Thoracic aorta (tissue), 2 donors: ENCODE measurements at regions not wholly inside any gene's neighbourhood (a gene's known extent, or its start where the extent isn't known, plus 50 kb on each side); places are given as distances from the start of the nearest gene placed in this dataset.

Experiments used
- ATAC-seq: fragments of 150-250 bp; one replicate; pipeline ENCODE4 v1.8.0; 2017; ENCODE audit warnings: low read depth; ENCODE audit not compliant: insufficient number of reproducible peaks, low FRiP score
- DNase-seq: peaks from one replicate; pipeline ENCODE4 v3.0.0-alpha.2; 2020; ENCODE audit warnings: low spot score
- H3K27ac ChIP-seq, 2 donors: fragments of 200-600 bp; sonication (generic); 1 replicate in 1 of 2; 2 replicates in 1 of 2; pipeline ENCODE4 v1.5.1; 2016; ENCODE audit warnings: mild to moderate bottlenecking in 2 of 2, moderate library complexity in 2 of 2
- H3K27me3 ChIP-seq: fragments of 200-600 bp; sonication (generic); replicated peaks from 2 replicates; pipeline ENCODE4 v1.6.0; 2016; ENCODE audit warnings: mild to moderate bottlenecking; ENCODE audit not compliant: insufficient read depth
- H3K36me3 ChIP-seq: fragments of 200-600 bp; sonication (generic); one replicate; pipeline ENCODE4 v1.5.1; 2016
- H3K4me1 ChIP-seq, 2 donors: fragments of 200-600 bp; sonication (generic); 1 replicate in 1 of 2; 2 replicates in 1 of 2; pipeline versions ENCODE4 v1.5.1 to v1.6.0; 2016; ENCODE audit warnings: low read depth in 2 of 2, mild to moderate bottlenecking in 1 of 2; ENCODE audit not compliant: control insufficient read depth in 1 of 2
- H3K4me3 ChIP-seq: fragments of 200-600 bp; sonication (generic); 2 replicates; pipeline ENCODE4 v1.5.1; 2016; ENCODE audit warnings: mild to moderate bottlenecking
- H3K9me3 ChIP-seq: fragments of 200-600 bp; sonication (generic); 2 replicates; pipeline ENCODE4 v1.5.1; 2016
- TF ChIP-seq, protein P1 (sequence below): fragments of 200-600 bp; sonication (generic); IDR thresholded peaks from one replicate; pipeline ENCODE4 v1.5.1; 2019; ENCODE audit warnings: antibody characterized with exemption

DNA sequence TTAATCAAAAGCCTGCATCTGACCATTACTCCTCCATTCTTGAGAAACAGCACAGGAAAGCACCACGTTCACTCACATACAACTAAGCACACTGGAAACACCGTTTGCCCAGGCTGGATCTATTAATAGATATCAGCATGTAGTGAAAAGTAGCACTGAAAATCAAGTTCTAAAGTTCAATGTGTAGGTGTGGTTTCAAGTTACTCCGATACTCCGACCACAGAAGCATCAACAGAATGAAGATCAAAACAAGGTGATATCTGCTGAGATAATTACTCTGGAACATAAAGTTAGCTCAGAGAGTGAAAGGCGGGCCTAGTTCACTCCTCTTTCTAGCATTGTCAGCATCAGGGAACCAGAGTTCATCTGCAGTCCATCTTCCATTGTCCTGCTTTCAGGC, 1367.4 kb upstream of the ACVR2A start:
- no peaks in the 10 kb centered on the region for H3K9me3 ChIP-seq
- H3K4me1 ChIP-seq, result no peaks in the 10 kb centered on the region
- no peak overlapping the region for H3K4me3 ChIP-seq
- TF ChIP-seq, protein P1, sequence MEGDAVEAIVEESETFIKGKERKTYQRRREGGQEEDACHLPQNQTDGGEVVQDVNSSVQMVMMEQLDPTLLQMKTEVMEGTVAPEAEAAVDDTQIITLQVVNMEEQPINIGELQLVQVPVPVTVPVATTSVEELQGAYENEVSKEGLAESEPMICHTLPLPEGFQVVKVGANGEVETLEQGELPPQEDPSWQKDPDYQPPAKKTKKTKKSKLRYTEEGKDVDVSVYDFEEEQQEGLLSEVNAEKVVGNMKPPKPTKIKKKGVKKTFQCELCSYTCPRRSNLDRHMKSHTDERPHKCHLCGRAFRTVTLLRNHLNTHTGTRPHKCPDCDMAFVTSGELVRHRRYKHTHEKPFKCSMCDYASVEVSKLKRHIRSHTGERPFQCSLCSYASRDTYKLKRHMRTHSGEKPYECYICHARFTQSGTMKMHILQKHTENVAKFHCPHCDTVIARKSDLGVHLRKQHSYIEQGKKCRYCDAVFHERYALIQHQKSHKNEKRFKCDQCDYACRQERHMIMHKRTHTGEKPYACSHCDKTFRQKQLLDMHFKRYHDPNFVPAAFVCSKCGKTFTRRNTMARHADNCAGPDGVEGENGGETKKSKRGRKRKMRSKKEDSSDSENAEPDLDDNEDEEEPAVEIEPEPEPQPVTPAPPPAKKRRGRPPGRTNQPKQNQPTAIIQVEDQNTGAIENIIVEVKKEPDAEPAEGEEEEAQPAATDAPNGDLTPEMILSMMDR, result no peak
- H3K27ac ChIP-seq, result no peak overlapping the region
- no peak for DNase-seq
- no peaks in the 10 kb centered on the region for H3K27me3 ChIP-seq
- no peak for ATAC-seq
- no peaks in the 10 kb centered on the region for H3K36me3 ChIP-seq

DNA sequence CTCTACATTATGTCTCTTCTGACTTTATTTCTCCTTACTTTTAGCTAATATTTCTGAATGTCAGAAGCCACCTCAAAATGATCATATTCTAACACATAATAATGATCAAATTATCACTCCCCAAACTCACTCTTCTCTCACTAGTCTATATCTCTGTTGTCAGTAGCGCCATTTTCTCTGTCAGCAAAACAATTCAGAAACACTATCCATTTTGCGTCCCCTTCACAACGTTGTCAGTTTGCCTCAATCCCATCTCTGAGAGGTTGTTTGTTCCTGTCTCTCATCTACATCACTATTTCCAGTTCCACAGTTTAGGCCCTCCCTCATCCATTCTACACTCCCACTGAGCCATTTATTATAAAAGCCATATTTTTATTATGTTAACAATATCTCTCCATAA, 1376.3 kb upstream of the ACVR2A start:
- ATAC-seq (no peak), DNase-seq (no peak)
- Histone ChIP-seq H3K4me3 (no peak overlapping the region), H3K36me3 (no peaks in the 10 kb centered on the region), H3K9me3 (no peaks in the 10 kb centered on the region), H3K27ac (no peak overlapping the region), H3K4me1 (no peaks in the 10 kb centered on the region), H3K27me3 (no peaks in the 10 kb centered on the region)
- TF ChIP-seq, protein P1, result no peak

DNA sequence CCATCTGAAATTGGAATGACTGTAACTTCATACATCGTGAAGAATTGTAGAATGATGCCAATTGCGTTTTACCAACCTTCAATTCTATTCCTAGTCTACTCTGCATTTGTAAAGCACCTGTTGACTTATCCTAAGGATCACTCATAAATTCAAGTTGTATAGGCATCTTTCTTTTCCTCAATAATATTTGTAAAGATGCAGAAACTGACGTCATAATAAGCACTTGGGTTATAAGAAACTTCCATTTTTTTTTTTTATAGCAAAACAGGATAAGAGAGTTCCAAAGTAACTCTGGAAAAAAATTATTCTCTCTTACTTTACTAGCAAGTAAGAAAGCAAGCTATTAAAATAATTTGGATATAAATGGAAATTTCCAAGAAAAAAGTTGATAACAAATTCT, 1377.4 kb upstream of the ACVR2A start:
- ATAC-seq (no peak), DNase-seq (no peak)
- TF ChIP-seq, protein P1, result no peak
- Histone ChIP-seq H3K4me3 (no peak overlapping the region), H3K4me1 (no peaks in the 10 kb centered on the region), H3K36me3 (no peaks in the 10 kb centered on the region), H3K27me3 (no peaks in the 10 kb centered on the region), H3K27ac (no peak overlapping the region), H3K9me3 (no peaks in the 10 kb centered on the region)

DNA sequence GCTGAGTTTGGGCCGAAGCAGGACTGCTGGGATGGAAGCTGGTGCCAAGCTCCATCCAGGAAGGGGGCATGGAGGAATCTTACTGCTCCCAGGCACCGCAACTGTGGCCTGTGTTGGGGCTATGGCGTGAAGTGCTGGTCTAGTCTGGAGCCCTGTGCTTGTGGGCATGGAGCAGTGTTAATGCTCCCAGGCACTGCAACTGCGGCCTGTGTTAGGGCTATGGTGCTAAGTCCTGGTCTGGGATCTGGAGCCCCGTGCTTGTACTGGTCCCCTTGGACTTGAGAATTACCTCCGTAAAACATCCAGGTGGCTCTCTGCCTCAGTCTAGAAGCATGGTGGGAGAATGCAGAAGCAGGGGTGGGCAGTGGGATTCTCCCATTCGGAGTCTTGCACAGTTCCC, 1379.4 kb upstream of the ACVR2A start:
- Histone ChIP-seq H3K9me3 (peaks cover 1% of the 10 kb centered on the region), H3K4me3 (no peak overlapping the region), H3K36me3 (no peaks in the 10 kb centered on the region), H3K27me3 (no peaks in the 10 kb centered on the region), H3K27ac (no peak overlapping the region), H3K4me1 (no peaks in the 10 kb centered on the region)
- no peak for DNase-seq
- TF ChIP-seq, protein P1, result no peak
- ATAC-seq, result no peak

DNA sequence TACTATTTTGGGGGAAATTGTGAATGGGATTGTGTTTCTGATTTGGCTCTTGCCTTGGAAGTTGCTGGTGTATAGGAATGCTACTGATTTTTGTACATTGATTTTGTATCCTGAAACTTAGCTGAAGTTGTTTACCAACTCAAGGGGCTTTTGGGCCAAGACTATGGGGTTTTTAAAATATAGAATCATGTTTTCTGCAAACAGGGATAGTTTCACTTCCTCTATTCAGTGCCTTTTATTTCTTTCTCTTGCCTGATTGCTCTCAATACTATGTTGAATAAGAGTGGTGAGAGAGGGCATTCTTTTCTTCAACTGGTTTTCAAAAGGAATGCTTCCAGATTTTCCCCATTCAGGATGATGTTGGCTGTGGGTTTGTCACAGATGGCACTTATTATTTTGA, 1383.8 kb upstream of the ACVR2A start:
- Histone ChIP-seq H3K27me3 (no peaks in the 10 kb centered on the region), H3K9me3 (peaks cover 3% of the 10 kb centered on the region), H3K27ac (no peak overlapping the region), H3K36me3 (no peaks in the 10 kb centered on the region), H3K4me3 (no peak overlapping the region), H3K4me1 (no peaks in the 10 kb centered on the region)
- DNase-seq, result no peak
- no peak for ATAC-seq
- TF ChIP-seq, protein P1, result no peak
